A673 (cell line): ENCODE measurements at regions not wholly inside any gene's neighbourhood (a gene's known extent, or its start where the extent isn't known, plus 50 kb on each side); places are given as distances from the start of the nearest gene placed in this dataset.

Experiments used
- CTCF ChIP-seq: fragments of 300-800, 200-600 bp; sonication (generic); conservative IDR thresholded peaks from 2 replicates; pipeline ENCODE4 v1.5.1; 2017; ENCODE audit warnings: low read depth, mild to moderate bottlenecking, antibody characterized with exemption, low read length, moderate library complexity, mixed read lengths
- EZH2 ChIP-seq: fragments of 200-600 bp; sonication (generic); IDR thresholded peaks from 2 replicates; pipeline ENCODE4 v1.6.1; 2017; ENCODE audit warnings: borderline replicate concordance, low read depth, mild to moderate bottlenecking, mixed read lengths, antibody characterized with exemption, low read length; ENCODE audit not compliant: poor library complexity, severe bottlenecking

GRCh38 chr12:115094163-115094816, 410.3 kb upstream of the TBX3 start:
- TF ChIP-seq CTCF (no peak), EZH2 (no peak)
